Tongue (tissue), 1 donor: ENCODE measurements at regions not wholly inside any gene's neighbourhood (a gene's known extent, or its start where the extent isn't known, plus 50 kb on each side); places are given as distances from the start of the nearest gene placed in this dataset.
"Not testable (repeated sequence)": the region's sequence is repeated elsewhere in the genome, so short reads cannot be mapped to it uniquely, and the experiment has no call there.

Source experiments
- DNase-seq: peaks from one replicate; pipeline ENCODE4 v3.0.0-alpha.2; 2015

DNA sequence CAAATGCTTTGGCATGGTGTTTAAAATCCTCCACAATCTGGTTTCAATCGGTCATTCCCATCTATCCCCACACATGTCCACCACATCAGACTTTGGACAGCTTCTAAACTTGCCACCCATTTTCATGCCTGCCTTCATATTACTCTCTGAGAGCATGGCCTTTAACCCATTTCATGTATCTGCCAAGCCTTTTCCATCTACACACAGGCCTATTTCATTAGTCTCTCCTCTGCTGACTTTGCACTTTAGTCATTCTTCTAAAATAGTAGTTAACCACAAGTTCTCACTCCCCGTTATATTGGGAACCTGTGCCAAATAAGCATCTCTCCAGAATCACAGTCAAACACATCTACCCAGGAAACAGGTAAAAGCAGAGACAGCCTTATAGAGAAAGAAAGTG is 142.2 kb downstream of the MZT1 start:
- no peak for DNase-seq

GRCh38 chr13:72571191-72571590 is 156.2 kb downstream of the MZT1 start:
- DNase-seq = no peak

- no peak for DNase-seq
These were observed 157.4 kb downstream of the MZT1 start for GRCh38 chr13:72570019-72570418.

DNA sequence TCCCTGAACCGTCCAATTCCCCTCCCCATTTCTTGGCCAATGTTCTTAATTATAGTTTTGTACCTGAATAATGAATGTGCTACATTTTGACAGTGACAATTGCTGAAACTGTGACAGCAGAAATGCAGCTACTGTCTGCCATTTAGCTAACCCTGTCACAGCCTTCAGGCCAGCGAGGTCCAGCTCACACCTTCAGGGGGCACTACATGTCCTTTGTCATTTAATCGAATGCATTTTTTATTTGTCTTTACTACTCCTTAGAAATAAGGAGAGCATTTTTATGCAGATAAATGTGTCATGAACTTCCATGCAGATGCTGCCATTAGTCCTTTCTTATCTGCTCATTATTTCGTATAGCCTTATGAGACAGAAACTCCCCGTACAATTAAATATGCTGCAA is 159.9 kb downstream of the MZT1 start:
- DNase-seq = no peak

- DNase-seq = no peak
These were observed 160.9 kb downstream of the MZT1 start for GRCh38 chr13:72566526-72566925.

GRCh38 chr13:72565893-72566292 is 161.5 kb downstream of the MZT1 start:
- peak; percentile 53 for DNase-seq

DNA sequence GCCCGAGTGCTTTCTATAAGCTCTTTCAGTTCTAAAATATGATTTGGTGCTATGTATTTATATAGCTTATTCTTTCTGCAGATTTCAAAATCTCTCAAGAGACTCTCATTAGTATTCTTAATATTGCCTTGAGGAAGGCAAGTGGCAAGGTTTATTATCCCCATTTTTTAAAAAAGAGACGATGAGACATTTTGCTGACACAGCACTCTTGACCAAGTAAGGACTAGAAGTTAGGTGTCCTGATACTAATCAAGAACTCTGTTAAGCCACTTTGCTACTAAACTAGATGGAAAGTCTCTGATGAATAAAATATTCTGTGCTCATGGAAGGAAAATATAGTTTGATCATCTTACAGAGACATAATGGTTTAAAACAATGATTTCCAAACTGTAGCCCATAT is 164.7 kb downstream of the MZT1 start:
- DNase-seq = no peak

GRCh38 chr13:72561791-72562190 is 165.6 kb downstream of the MZT1 start:
- no peak for DNase-seq

DNA sequence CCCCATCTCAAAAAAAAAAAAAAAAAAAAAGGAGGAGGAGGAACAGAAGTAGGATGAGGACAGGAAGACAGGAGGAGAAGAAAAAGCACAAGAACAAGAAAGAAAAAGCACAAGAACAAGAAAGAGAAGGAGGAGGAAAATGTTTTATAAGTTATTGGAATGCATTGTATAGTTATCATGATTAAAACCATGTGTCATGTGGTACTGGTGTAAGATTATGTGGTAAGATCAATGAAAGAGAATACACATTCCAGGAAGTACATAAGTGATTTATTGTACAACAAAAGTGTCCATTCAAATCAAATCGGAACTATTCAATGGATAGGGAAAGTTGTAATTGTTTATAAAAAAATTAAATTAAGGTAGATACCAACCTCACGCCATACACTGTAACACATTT is 167.7 kb downstream of the MZT1 start:
- DNase-seq = no peak

DNA sequence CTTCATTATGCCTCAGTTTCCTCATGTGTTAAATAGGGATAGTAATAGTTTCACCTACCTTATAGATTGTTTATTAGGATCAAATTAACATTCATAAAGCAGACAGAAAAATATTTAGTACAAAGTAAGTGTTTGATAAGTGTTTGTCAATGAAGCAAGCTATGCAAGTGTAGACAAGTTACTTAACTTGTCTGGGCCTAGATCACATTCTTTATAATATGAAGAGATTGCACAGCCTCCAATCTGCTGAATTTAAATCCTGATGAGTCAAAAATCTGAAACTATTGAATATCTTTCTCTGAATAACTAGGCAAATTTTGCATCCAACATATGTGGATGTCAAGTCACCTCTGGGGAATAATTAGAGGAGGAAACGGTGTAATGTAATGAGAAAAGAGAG is 170.5 kb downstream of the MZT1 start:
- no peak for DNase-seq

GRCh38 chr13:72555601-72556000 is 171.8 kb downstream of the MZT1 start:
- DNase-seq = no peak

DNA sequence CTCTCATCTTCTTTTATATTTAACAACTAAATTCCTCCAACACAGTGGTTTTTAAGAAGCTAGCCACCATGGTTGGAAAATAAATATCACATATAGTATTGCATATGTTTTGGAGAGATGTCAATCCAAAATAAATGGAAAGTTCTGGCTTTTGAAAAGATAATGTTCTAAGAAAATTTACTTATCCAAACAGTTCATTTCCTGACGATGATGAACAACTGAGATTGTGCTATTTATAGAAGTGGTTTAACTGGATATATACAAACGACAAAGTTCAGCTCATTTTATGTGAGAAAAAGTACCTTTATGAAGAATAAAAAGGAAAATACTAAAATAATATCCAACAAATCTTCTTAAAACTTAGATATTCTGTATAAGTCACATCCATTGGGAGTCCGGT is 174.7 kb downstream of the MZT1 start:
- no peak for DNase-seq

GRCh38 chr13:72545895-72546294 is 181.5 kb downstream of the MZT1 start:
- DNase-seq = not testable (repeated sequence)

DNA sequence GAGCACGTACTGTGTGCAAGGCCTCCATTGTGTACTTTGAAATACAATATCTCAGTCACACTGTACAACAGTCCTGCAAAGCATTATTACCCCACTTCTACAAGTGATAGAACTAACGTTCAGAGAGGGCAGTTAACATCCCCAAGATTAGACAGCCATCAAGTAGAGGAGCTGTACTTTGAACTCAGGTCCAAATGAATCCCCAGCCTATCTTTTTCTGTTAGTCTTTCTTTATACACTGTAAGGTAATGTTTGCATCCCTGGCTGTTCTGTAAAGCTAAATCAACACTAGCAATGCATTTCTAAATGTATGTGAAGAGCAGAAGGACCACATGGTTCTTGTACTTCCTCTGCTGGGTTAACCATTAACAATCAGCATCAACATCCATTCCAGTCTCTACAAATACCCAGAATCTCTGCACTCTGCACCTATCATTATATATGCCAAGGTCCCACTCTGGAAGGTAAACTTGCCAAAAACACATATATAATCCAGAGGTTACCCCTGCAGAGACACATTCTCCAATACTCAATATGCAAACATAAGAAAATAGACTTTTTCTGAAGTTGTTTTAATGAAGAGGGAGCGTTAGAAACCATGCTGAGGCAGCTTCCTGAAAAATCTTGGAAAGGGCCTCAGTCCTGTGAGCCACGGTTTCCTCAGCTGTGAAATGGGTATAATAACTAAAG is 182.3 kb downstream of the MZT1 start:
- DNase-seq = no peak

DNA sequence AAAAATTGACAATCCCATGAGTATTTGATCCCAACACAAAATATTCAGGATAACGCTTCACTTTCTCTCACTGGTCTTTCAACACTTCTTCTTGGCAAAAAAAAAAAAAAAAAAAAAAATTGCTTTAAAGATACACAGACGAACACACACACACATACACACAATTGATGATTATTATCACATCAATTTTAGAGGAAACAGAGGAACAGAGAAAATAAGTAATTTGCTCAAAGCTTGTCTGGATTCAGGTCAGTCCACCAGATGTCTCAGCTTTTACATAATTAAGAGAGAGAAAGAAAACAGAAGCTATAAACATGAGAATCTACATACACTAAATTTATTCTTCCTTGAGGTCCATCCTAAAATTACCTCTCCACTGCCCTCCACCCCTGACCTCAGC is 183.4 kb downstream of the MZT1 start:
- no peak for DNase-seq

DNA sequence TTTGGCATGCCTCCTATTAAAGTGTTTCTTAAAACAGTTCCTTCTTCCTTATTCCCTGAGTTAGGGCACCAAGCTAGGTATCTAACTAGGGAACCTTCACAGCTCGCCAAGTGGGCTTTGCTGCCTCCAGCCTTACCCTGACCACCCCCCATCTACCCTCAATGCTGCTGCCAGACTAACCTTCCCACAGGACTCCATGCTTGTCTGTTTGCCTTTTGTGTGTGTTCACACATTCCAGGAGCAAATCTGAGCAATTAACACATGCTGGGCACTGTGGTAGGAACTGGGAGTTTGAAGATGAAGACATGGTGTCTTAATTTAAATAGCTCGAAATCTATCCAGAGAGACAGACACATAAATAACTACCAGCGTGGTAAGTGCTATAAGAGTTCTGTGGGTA is 185.2 kb downstream of the MZT1 start:
- DNase-seq = no peak

GRCh38 chr13:72541674-72542073 is 185.8 kb downstream of the MZT1 start:
- DNase-seq = peak; percentile 8

DNA sequence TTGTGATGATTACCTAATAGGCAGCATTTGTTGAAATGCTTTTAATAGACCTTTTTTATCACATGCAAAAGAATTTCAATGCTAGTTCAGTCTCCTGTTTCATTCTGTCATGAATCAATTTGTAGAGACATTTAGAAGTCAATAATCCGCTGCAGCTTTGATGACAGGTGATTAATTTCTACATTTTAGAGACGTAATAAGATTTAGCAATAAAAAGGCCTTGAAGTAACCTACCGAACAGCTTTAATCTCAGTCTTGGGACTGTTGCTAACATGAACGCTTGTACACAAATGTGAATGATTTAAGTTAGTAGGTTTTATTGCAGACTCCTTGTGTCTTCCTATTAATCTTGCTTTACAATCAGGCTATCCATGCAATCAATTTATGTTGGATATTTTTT is 186.5 kb downstream of the MZT1 start:
- no peak for DNase-seq

GRCh38 chr13:72539925-72540324 is 187.5 kb downstream of the MZT1 start:
- no peak for DNase-seq

DNA sequence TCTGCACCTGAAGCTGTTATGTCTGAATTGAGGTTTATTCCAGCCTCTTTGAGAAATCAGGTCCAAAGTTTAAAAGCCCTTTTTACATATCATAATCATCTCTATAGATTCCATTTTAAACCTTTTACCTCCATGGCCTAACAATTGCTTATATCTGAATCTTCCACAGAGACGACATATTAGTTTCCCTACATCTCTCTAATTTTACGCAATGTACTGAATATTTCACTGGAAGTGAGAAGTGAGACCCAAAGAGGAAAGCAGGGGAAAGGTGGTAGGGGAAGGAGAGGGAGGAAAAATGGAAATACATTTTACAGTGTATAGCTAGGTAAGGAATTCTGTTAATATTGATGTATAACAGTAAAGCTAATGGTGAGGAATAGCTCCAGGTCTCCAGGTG is 189.6 kb downstream of the MZT1 start:
- no peak for DNase-seq

DNA sequence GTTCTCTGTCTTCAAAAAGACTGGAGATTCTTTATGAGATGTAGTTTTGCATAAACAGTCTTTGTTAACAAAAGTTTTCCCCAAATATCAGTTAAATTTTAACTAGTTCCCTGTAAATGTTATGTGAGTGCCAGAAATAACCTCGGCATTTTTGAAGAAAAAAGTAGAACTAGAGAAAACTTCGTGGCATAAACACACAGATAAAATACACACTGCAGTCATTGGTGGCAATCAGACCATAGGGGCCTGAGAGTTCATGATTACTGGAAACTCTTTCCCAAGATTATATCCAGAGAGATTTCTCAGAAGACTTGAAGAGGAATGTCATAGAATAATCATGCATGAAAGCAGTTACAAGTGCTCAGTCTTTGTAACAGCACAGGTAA is 190.0 kb downstream of the MZT1 start:
- no peak for DNase-seq

- peak; percentile 57 for DNase-seq
These were observed 190.6 kb downstream of the MZT1 start for GRCh38 chr13:72536714-72537394.

DNA sequence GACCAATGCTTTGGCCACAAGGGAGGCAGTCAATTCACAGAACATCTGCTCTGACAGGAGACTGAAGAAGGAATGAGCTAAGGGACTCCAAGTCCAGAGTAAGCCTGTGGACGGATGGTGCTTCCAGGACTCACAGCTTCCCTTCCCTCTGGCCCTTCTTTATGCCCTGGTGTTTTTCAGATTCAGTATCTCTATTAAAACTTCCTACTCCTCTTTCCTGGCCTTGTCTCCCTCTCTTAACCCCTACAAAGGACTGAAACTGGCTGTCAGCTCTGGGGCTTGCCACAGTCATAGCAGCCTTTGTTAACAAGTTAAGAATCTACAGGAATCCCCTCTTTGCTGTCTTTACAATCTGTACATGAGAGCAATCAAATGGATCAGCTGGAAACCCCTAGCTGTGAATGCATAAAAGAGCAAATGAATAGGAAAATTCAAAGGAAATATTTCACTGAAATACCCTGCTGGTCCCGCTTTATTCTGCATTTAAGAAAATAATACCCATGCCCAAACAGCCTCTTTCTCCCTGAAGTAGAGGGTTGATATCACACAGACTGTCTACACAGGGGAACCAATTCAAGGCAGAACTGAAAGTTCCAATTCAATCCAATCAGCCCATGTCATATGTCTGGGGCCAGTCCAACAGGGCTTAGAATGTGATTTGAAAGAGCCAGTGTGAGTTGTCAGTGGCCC is 192.3 kb downstream of the MZT1 start:
- no peak for DNase-seq

DNA sequence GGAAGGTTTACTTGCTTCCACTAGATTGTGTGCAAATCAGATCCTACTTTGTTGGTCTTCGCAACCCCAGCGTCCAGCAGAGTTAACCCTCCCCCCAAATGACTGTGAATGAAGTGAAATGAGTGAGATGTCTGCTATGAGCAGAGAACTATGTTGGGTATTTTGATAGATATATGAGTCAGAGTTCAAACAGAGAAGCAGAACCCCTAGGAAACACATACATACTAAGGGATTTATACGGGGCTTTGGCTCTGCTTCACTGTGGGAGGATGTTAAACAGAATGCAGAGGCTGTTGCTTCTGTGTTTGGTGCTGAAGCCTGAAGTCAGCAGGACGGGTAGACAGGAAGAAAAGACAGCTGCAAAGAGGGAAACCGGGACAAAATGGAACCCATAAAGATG is 197.0 kb downstream of the MZT1 start:
- DNase-seq = no peak
